B cell (primary cell): ENCODE measurements at regions not wholly inside any gene's neighbourhood (a gene's known extent, or its start where the extent isn't known, plus 50 kb on each side); places are given as distances from the start of the nearest gene placed in this dataset.

Source experiments
- EZH2 ChIP-seq: IDR thresholded peaks from 2 replicates; pipeline ENCODE4 v1.6.1; 2012; ENCODE audit warnings: borderline replicate concordance, low read depth, mild to moderate bottlenecking, moderate library complexity, low read length; ENCODE audit not compliant: insufficient read depth, poor library complexity, severe bottlenecking
- TF ChIP-seq, protein P1 (sequence below): fragments of 200-600 bp; IDR thresholded peaks from one replicate; pipeline ENCODE4 v1.8.0; 2022; ENCODE audit warnings: antibody characterized with exemption, mild to moderate bottlenecking

DNA sequence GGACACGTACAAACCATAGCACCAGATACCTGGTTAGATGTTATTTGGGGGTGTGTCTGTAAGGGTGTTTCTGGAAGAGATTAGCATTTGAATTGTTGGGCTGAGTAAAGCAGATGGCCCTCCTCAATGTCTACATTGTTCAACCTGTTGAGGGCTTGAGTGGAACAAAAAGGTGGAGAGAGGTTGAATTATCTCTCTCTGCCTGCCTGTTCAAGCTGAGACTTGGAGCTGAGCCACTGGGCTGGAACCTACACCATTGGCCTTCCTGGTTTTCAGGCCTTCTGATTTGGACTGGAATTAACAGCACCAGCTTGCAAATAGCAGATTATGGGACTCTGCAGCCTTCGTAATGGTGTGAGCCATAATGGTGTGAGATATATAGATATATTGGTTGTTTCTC lies 71.3 kb upstream of the CORO2B start:
- TF ChIP-seq EZH2, result no peak
- TF ChIP-seq, protein P1, sequence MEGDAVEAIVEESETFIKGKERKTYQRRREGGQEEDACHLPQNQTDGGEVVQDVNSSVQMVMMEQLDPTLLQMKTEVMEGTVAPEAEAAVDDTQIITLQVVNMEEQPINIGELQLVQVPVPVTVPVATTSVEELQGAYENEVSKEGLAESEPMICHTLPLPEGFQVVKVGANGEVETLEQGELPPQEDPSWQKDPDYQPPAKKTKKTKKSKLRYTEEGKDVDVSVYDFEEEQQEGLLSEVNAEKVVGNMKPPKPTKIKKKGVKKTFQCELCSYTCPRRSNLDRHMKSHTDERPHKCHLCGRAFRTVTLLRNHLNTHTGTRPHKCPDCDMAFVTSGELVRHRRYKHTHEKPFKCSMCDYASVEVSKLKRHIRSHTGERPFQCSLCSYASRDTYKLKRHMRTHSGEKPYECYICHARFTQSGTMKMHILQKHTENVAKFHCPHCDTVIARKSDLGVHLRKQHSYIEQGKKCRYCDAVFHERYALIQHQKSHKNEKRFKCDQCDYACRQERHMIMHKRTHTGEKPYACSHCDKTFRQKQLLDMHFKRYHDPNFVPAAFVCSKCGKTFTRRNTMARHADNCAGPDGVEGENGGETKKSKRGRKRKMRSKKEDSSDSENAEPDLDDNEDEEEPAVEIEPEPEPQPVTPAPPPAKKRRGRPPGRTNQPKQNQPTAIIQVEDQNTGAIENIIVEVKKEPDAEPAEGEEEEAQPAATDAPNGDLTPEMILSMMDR, result no peak
